ENCODE measurements at regions not wholly inside any gene's neighbourhood (a gene's known extent, or its start where the extent isn't known, plus 50 kb on each side); places are given as distances from the start of the nearest gene placed in this dataset.

DNA sequence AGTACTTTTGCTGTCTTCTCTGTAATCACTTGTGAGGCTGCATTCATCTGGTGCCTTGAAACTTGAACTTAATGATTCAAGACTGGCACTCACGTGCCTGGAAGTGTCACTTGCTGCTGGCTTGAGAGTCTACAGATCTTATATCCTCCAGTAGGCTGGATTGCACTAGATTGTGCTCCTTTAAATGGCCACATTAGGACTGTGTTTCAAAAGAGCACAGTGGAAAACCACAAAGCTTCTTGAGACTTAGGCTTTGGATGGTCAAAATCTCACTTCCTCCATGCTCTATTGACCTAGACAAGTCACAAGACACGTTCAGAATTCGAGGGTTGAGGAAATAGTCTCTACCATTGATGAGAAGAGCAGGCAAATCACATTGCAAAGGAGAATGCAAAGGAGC is 1278.8 kb upstream of the MIR17HG start:
- DNase-seq (ENCODE audit: insufficient read length, low spot score) (no peak), FAIRE-seq (no peak)
- TF ChIP-seq, protein P1, sequence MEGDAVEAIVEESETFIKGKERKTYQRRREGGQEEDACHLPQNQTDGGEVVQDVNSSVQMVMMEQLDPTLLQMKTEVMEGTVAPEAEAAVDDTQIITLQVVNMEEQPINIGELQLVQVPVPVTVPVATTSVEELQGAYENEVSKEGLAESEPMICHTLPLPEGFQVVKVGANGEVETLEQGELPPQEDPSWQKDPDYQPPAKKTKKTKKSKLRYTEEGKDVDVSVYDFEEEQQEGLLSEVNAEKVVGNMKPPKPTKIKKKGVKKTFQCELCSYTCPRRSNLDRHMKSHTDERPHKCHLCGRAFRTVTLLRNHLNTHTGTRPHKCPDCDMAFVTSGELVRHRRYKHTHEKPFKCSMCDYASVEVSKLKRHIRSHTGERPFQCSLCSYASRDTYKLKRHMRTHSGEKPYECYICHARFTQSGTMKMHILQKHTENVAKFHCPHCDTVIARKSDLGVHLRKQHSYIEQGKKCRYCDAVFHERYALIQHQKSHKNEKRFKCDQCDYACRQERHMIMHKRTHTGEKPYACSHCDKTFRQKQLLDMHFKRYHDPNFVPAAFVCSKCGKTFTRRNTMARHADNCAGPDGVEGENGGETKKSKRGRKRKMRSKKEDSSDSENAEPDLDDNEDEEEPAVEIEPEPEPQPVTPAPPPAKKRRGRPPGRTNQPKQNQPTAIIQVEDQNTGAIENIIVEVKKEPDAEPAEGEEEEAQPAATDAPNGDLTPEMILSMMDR (IDR thresholded peaks at IDR 0.05; ENCODE audit: insufficient read depth, missing control alignments): no peak

DNA sequence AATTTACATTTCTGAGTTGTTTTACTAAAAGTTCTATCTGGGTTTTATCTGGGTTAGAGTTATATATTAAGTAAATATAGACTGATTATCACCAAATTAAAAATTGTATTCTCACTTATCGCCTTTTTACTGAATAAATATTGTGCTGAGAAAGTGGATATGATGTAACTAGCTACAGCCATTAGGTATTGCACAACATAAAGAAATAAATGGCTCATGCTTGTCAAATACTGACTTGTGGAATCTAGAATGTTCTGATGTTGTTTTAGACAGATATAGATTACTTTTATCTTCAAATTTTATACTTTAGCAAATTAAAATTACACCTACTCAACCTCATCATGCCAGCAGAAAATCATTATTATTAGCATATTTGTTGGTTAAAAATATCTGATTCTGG is 1277.1 kb upstream of the MIR17HG start:
- FAIRE-seq (no peak), DNase-seq (ENCODE audit: insufficient read length, low spot score) (no peak)
- TF ChIP-seq, protein P1 (IDR thresholded peaks at IDR 0.05; ENCODE audit: insufficient read depth, missing control alignments): no peak

DNA sequence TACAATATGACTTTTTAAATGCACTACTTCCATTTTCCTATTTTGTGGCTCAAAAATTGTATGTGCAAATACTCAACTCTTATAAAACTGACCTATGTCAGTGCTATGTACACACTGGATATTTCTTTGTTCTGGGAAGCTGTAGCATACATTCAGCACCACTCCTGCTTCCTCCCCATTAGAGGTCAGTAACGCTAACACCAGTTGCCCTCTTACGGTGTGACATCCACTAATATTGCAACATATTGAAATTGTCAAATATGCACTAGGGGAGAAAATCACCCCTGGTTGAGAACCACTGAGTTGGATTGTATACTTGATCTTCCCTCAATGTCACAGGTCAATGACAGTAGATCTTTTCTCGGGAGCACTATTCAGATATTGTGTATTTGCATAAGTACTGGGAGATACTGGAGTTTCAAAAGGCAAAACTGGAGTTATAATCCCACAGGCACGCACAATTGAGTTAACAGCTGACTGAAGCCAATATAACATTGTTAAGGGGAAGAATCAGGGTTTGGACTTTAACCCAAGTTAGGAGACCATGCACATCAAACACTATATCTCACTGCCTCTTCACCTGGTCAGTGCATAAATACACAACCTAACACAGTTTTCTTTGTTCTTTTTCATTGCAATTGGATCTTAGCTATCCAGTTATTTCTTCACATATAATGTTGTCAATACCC is 1276.5 kb upstream of the MIR17HG start:
- DNase-seq (ENCODE audit: insufficient read length, low spot score): no peak
- FAIRE-seq: peak; percentile 29
- TF ChIP-seq, protein P1 (IDR thresholded peaks at IDR 0.05; ENCODE audit: insufficient read depth, missing control alignments): no peak

DNA sequence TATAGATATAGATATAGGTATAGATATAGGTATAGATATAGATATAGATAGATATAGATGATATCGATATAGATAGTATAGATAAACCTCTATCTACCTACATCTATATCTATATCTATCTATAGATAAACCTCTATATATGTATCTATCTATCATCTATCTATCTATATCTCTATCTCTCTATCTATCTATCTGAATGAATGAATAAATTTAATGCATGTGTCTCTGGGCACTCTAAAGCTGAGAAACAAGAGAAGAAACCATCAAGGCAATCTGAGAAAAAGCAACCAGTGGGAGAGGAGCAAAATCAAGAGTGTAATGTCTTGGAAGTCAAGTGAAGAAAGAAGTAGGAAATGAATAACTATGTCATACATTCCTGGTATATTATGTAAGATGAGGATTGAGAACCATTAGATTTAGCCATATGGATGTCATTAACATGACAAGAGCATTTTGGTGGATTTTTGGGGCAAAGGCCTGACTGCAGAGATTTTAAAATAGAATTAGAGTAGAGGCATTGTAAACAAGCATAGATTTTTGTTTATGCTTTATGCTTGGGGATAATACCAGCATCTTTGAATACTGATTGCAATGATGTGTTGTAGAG is 1262.7 kb upstream of the MIR17HG start:
- TF ChIP-seq, protein P1 (IDR thresholded peaks at IDR 0.05; ENCODE audit: insufficient read depth, missing control alignments): no peak
- no peak for FAIRE-seq
- DNase-seq (ENCODE audit: insufficient read length, low spot score): no peak

DNA sequence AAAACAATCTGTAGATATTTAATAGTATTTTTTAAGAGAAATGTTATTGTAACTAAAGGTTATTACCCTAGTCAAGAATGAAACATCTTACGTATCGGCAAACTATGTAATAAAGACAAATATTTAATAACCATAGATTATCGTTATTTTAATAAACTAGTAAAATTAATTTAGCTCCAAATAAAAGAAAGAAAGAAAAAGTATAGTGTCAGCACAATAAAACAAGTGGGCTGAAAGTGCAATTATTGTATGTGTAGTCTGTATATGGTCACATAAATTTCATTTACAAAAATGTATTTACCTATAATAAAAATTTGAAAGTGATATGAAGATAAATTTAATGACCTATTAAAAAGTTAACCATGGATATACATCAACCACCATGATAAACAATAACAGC is 1258.4 kb upstream of the MIR17HG start:
- FAIRE-seq (no peak), DNase-seq (ENCODE audit: insufficient read length, low spot score) (no peak)
- TF ChIP-seq, protein P1 (IDR thresholded peaks at IDR 0.05; ENCODE audit: insufficient read depth, missing control alignments): no peak

DNA sequence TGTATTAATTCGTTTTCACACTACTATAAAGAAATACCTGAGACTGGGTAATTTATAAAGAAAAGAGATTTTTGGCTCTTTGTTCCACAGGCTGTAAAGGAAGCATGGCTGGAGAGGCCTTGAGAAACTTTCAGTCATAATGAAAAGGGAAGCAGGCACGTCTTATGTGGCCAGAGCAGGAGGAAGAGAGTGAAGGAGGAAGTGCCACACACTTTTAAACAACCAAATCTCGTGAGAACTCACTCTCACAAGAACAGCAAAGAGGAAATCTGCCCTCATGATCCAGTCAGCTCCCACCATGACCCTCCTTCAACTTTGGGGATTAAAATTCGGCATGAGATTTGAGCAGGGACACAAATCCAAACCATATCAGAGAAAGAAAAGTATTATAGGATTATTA is 1255.9 kb upstream of the MIR17HG start:
- FAIRE-seq (no peak), DNase-seq (ENCODE audit: insufficient read length, low spot score) (no peak)
- TF ChIP-seq, protein P1 (IDR thresholded peaks at IDR 0.05; ENCODE audit: insufficient read depth, missing control alignments): no peak

DNA sequence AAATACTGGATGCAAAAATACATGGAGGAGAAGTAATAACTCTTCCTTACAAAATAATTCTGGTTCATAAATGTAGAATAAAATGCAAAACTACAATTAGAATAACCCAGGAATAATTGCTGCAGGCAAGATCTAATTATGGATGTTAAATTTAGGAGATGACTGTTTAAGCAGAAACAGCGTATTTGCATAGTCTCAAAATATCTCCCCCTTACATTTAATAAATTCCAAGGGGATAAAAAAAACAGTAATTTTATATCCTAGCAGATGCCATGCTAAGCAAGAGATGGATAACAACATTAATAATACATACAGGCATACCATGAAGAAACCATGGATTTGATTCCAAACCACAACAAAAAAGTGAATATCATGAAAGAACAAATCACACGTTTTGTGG is 1253.1 kb upstream of the MIR17HG start:
- FAIRE-seq (no peak), DNase-seq (ENCODE audit: insufficient read length, low spot score) (no peak)
- TF ChIP-seq, protein P1 (IDR thresholded peaks at IDR 0.05; ENCODE audit: insufficient read depth, missing control alignments): no peak
